HG03442 (cell line): ENCODE measurements at regions not wholly inside any gene's neighbourhood (a gene's known extent, or its start where the extent isn't known, plus 50 kb on each side); places are given as distances from the start of the nearest gene placed in this dataset.

ENCODE experiments used
- ATAC-seq: cut with Tn5 transposase; IDR thresholded peaks from one replicate; pipeline ENCODE4 v1.9.1; 2021; ENCODE audit warnings: mild to moderate bottlenecking, moderate library complexity; ENCODE audit not compliant: unreplicated experiment

DNA sequence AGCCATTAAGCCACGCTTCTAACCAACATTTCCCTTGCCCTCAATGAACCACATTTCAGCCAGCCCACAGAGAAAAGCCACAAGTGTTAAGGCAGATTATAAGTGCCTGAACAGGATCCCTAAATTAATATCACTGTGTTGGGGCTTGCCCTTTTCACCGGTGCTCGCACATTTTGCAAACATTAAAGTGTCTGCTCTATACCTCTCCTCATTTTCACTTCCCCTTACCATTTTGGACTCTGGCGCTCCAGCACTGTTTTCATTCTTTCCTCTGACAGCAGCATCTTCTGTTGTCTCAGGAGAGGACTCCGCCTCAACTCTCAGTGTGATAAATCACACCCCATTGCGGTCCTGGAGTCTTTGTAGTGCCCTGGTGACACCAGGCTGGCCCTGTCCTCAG lies 274.2 kb downstream of the BAMBI start:
- no peak for ATAC-seq

DNA sequence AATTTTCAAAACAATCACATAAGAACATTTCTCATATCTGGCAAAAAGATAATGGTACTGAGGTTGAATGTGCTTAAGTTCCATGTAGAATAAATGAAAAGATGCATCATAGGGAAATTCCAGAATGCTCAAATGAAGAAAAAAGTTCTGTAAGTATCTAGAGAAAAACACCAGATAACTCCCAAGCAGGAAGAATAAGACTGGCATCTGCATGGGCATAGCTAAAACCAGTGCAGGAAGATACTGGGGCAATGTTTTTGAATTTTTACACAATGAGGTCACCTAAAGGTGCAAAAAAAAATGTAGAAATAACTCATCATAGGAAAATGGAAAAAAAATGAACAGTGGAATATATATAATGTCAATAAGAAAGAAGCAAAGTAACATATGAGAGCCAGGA lies 275.2 kb downstream of the BAMBI start:
- ATAC-seq: no peak

DNA sequence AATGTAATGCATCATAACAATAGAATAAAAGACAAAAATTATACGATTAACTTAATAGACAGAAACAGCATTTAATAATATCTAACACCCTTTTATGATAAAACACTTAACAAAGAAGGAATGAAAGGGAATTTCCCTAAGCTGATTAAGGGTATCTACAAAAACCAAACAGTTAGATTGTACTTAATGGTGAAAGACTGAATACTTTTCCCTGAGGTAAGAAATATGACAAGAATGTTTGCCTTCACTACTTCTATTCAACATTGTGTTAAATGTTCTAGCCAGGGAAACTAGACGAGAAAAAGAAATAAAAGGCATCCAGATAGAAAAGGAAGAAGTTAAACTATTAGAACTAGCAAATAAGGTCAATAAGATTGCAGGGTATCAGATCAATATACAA lies 276.9 kb downstream of the BAMBI start:
- no peak for ATAC-seq

GRCh38 chr10:28958468-28958867 lies 281.1 kb downstream of the BAMBI start:
- ATAC-seq: no peak

GRCh38 chr10:28959850-28960501 lies 282.7 kb downstream of the BAMBI start:
- no peak for ATAC-seq

- no peak for ATAC-seq
Measured at GRCh38 chr10:28962768-28963167, 285.4 kb downstream of the BAMBI start.

DNA sequence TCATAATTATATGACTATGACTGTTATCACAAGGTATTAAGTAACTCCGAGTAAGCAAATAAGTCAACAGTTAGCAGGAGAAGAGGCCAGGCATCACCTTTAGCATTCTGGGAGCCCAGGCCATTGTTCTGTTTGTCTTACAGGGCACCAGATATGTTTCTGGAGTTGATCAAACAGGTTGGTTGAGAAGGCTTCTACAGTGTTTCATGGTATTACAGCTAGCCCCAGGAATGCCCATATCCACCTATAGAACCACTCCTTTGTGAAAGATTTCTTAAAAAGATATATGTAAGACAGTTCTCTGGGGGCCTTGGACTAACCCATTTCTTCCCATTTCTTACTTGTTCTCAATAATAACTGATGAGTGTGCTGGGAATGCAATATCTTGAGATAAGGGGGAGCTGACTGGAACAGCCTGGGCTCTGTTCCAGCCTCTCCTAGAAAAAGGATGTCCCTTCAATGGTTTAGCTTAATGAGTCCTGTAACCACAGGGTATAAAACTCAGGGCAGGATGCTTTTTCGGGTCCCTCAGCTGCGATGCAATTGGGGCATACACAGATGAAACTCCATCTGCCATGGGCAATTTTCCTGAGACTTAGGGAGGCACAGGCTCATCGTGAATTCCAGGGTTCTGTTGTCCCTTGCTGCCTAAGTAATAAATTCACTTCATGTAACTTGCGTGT lies 286.4 kb downstream of the BAMBI start:
- no peak for ATAC-seq

DNA sequence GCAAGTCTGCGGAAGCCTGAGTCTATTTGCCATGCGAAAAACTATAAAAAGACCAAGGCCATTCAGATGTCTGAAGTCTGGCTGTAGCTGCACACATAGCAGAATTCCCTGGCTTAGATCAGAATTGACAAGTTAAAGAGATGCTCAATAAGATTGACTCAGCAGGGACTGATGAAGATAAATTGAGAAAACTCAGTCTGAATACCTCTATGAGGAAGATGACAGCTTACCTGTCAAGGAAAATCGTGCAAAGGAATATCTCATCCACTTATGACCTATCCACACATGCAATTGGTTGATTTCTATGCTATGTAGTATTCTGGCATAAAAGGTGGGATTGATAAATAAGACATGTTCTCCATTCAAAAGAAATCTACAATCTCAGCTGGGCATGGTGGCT lies 288.6 kb downstream of the BAMBI start:
- ATAC-seq: no peak

- ATAC-seq: no peak
Measured at GRCh38 chr10:28967031-28967430, 289.7 kb downstream of the BAMBI start.

DNA sequence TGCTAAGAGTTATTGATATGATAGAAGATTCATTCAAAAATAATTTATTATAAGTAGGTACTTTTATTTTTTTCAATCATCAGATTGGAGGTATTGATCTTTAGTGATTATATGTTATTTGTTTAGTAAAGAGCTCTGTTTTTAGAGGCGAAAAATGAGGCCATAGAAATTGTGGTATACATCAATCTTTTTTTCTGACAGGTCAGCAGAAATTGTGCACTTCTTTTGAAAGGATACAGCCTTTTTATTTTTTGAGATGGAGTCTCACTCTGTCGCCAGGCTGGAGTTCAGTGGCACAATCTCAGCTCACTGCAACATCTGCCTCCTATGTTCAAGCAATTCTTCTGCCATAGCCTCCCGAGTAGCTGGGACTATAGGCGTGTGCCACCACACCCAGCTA lies 292.1 kb downstream of the BAMBI start:
- no peak for ATAC-seq

- no peak for ATAC-seq
Measured at GRCh38 chr10:28970231-28970630, 292.9 kb downstream of the BAMBI start.

GRCh38 chr10:28971255-28971654 lies 293.9 kb downstream of the BAMBI start:
- no peak for ATAC-seq

DNA sequence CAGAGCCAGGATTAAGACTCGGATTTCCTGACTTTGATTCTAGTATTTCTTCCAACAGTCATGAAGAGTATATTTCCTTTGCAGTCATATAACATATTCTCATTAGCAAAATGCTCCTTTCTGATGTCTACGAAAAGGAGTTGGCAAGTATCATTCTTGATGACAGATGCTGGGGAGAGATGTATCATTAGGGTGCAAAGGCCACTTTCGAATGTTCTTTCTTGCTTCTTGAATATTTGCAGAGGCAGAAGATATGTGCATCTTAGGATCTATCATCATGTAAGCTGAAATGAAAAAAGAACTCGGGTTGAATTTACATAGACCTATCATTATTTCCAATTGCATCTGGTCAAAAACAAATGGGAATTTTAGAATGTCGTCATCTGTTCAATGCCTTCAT lies 294.4 kb downstream of the BAMBI start:
- ATAC-seq: no peak

DNA sequence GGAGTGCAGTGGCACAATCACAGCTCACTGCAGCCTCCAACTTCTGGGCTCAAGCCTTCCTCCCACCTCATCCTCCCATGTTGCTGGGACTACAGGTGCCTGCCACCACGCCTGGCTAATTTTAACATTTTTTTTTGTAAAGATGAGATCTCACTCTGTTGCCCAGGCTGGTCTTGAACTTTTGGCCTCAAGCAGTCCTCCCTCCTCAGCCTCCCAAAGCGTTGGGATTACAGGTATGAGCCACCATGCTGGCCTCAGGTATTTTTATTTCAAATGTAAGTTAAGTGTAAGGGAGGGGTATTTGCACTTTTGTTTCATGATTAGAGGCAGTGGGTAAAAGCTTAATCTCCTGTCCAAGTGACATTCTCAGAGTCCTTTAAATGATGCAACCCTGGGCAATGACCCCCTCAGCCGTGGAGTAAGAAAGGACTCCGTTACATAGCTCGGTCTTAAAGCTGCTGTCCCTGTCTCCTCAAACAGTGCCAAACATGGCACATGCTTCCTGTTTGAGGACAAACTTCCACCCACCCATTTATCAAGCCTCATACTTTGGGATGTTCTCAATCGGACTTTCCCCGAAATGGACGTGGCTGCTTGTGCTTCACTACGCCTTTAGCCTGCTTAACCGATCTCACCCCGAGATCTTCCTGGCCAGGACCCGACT lies 296.1 kb downstream of the BAMBI start:
- ATAC-seq: no peak

DNA sequence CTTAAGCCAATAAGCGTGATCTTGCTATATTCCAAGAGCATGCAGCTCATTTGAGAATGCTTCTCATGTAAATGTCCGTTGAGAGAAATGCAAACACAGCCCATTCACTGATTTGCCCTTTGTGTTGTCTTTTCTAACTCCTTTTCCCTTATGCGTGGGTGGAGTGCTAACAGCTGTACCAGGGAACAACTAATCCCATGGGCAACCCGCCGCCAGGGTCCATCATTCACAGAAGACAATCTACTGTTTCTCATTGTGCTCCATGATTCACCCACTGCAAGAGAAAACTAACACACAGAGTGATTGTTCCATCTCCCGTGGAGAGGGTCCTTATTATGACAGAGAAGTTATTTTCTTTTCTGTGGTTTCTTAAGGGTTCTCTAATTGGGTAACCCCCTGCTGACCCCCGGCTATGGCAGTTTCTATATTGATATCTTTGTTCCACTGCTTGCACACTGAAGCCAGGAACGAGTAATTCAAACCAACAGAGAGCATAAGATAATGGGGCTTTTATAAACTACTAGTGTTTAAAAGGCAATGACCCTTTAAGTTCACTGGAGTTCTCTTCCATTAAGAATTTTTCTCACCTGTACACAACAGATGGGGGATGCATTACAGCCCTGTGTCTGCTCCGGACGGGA lies 298.7 kb downstream of the BAMBI start:
- no peak for ATAC-seq

DNA sequence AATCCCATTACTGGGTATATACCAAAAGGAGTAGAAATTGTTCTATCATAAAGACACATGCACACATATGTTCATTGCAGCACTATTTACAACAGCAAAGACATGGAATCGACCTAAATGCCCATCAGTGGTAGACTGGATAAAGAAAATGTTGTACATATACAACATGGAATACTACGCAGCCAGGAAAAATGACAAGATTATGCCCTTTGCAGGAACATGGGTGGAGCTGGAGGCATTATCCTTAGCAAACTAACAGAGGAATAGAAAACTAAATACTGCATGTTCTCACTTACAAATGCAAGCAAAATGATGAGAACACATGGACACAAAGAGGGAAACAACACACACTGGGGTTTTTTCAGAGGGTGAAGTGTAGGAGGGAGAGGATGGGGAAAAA lies 300.2 kb downstream of the BAMBI start:
- no peak for ATAC-seq

DNA sequence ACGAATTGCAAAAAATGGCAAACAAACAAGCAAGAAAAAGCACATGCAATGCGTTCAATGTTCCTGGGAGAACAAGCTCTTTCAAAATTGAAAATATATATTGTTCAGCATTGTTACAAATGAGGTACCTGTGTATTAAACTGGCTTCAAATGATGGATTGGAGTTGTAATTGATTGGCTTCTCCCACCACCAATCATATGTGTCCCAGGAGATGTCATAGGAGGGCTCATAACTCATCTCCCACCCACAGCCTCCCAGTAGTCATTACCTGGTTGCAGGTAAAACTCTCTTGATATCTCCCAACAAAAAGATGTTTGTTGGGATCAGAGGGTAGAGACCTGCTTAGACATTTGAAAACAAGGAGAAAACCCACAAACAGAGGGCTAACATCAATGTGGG lies 302.9 kb downstream of the BAMBI start:
- ATAC-seq: no peak

DNA sequence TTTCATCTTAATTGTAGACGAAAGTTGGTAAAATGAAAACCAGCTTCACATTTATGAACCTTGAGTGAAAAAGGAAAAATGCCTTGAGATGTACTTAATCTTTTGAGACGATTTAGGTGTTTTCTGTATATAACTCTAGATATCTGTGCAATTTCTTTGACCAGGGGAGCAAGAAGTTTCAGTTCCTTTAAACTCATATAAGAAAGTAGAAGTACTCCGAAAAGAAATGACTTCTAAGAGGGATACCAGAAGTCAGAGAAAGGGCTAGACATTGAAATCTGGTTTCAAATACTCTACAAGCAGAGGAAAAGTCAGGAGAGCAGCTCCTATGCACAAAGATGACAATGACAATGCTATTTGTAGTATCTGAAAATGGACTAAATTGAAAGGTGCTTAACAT lies 303.7 kb downstream of the BAMBI start:
- ATAC-seq: no peak

GRCh38 chr10:28982974-28983373 lies 305.7 kb downstream of the BAMBI start:
- no peak for ATAC-seq

GRCh38 chr10:28983799-28984198 lies 305.1 kb upstream of the LYZL1 start:
- ATAC-seq: no peak

DNA sequence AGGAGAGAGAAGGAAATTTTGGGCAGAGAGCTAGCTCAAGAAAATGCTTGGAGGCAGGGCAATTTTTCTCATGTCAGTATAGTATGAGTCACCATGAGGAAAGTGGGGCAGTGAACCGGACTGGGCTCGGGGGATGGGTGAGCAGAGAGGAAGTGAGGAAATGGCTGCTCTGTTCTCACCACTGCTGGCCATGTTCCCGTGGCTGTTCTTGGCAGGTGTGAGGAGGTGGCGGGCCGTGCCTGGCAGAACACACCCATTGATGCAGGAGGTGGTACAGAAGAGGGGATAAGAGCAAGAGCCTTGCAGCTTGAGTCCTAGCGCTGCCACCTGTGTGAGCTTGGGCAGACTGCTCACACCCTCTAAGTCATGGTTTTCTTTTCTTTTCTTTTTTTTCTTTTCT lies 304.4 kb upstream of the LYZL1 start:
- ATAC-seq: no peak
